ENCODE measurements at regions not wholly inside any gene's neighbourhood (a gene's known extent, or its start where the extent isn't known, plus 50 kb on each side); places are given as distances from the start of the nearest gene placed in this dataset.
"Not testable (repeated sequence)": the region's sequence is repeated elsewhere in the genome, so short reads cannot be mapped to it uniquely, and the experiment has no call there.

- Histone ChIP-seq H3K36me3 (no peaks in the 10 kb centered on the region), H3K9me3 (no peaks in the 10 kb centered on the region), H3K27ac (no peak overlapping the region), H3K4me1 (ENCODE audit: control insufficient read depth in 1 of 2, low read depth in 2 of 2) (no peaks in the 10 kb centered on the region), H3K27me3 (replicated peaks; ENCODE audit: insufficient read depth) (no peaks in the 10 kb centered on the region), H3K4me3 (no peak overlapping the region)
- TF ChIP-seq, protein P1, sequence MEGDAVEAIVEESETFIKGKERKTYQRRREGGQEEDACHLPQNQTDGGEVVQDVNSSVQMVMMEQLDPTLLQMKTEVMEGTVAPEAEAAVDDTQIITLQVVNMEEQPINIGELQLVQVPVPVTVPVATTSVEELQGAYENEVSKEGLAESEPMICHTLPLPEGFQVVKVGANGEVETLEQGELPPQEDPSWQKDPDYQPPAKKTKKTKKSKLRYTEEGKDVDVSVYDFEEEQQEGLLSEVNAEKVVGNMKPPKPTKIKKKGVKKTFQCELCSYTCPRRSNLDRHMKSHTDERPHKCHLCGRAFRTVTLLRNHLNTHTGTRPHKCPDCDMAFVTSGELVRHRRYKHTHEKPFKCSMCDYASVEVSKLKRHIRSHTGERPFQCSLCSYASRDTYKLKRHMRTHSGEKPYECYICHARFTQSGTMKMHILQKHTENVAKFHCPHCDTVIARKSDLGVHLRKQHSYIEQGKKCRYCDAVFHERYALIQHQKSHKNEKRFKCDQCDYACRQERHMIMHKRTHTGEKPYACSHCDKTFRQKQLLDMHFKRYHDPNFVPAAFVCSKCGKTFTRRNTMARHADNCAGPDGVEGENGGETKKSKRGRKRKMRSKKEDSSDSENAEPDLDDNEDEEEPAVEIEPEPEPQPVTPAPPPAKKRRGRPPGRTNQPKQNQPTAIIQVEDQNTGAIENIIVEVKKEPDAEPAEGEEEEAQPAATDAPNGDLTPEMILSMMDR (IDR thresholded peaks at IDR 0.05), result no peak
- ATAC-seq (ENCODE audit: insufficient number of reproducible peaks, low FRiP score, low read depth) (no peak), DNase-seq (ENCODE audit: low spot score) (no peak)
Observed at GRCh38 chr4:20151436-20151835, 100.3 kb upstream of the SLIT2 start.

DNA sequence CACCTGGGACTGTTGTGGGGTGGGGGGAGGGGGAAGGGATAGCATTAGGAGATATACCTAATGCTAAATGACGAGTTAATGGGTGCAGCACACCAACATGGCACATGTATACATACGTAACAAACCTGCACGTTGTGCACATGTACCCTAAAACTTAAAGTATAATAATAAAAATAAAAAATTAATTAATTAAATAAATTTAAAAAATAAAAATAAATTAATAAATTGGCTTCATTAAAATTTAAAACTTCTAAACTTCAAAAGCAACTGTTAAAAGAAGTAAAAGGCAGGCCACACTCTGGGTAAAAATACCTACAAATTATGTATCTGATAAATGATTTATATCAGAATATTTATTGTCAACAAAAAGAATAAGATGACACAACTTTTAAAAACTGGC is 102.6 kb upstream of the SLIT2 start:
- H3K4me1 ChIP-seq (ENCODE audit: control insufficient read depth in 1 of 2, low read depth in 2 of 2); H3K27me3 ChIP-seq (replicated peaks; ENCODE audit: insufficient read depth); DNase-seq (ENCODE audit: low spot score); ATAC-seq (ENCODE audit: insufficient number of reproducible peaks, low FRiP score, low read depth); H3K4me3 ChIP-seq; H3K9me3 ChIP-seq; H3K36me3 ChIP-seq; H3K27ac ChIP-seq: not testable (repeated sequence)

DNA sequence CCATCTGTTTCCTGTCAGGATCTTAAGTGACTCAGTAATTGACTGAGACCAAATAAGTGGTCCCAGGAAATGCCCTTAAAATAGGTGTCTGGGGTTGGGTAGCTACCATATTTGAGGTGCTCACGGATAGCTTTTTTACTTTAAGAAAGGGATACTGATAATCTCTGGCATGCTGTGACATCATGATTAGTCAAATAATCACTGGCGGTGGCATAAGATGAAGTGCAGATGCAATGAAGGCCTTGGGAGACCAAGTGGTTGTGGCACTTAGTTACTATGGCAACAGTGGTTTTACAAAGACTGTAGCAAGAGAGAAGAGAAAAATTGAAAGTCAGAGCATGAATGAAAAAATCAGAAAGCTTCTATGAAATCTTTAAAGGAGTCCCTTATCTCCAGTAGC is 114.5 kb upstream of the SLIT2 start:
- TF ChIP-seq, protein P1 (IDR thresholded peaks at IDR 0.05), result no peak
- Histone ChIP-seq H3K9me3 (no peaks in the 10 kb centered on the region), H3K27ac (no peak overlapping the region), H3K4me1 (ENCODE audit: control insufficient read depth in 1 of 2, low read depth in 2 of 2) (no peaks in the 10 kb centered on the region), H3K4me3 (no peak overlapping the region), H3K27me3 (replicated peaks; ENCODE audit: insufficient read depth) (no peaks in the 10 kb centered on the region), H3K36me3 (no peaks in the 10 kb centered on the region)
- DNase-seq (ENCODE audit: low spot score), result no peak
- no peak for ATAC-seq (ENCODE audit: insufficient number of reproducible peaks, low FRiP score, low read depth)

- Histone ChIP-seq H3K4me3 (no peak overlapping the region), H3K27ac (no peak overlapping the region)
- ATAC-seq (ENCODE audit: insufficient number of reproducible peaks, low FRiP score, low read depth), result no peak
Observed at GRCh38 chr4:20127626-20128025, 124.1 kb upstream of the SLIT2 start.

DNA sequence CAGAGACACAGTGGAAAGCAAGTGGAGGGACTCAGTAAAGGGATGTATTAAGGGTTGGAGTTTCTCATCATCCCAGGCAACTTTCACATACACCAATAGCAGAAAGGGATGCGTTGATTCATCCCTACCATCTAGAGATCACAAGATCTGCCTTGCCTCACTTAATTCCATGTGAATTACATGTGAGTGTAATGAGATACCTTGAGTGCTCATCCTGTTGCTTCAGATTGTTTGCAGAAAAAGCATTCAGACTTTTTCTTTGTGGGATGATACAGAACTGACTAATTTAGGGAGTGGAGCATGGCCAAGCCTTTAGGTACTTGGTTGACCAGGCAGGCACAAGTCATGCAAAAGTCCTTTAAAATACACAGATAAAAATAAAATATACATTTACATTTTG is 124.8 kb upstream of the SLIT2 start:
- Histone ChIP-seq H3K36me3 (no peaks in the 10 kb centered on the region), H3K9me3 (no peaks in the 10 kb centered on the region), H3K27me3 (replicated peaks; ENCODE audit: insufficient read depth) (no peaks in the 10 kb centered on the region), H3K4me3 (no peak overlapping the region), H3K4me1 (ENCODE audit: control insufficient read depth in 1 of 2, low read depth in 2 of 2) (no peaks in the 10 kb centered on the region), H3K27ac (no peak overlapping the region)
- TF ChIP-seq, protein P1 (IDR thresholded peaks at IDR 0.05), result no peak
- ATAC-seq (ENCODE audit: insufficient number of reproducible peaks, low FRiP score, low read depth), result no peak
- DNase-seq (ENCODE audit: low spot score), result no peak

More at GRCh38 chr4:20127626-20128025, 124.1 kb upstream of the SLIT2 start:
- no peak for DNase-seq (ENCODE audit: low spot score)
- Histone ChIP-seq H3K36me3 (no peaks in the 10 kb centered on the region), H3K27me3 (replicated peaks; ENCODE audit: insufficient read depth) (no peaks in the 10 kb centered on the region), H3K9me3 (no peaks in the 10 kb centered on the region), H3K4me1 (ENCODE audit: control insufficient read depth in 1 of 2, low read depth in 2 of 2) (no peaks in the 10 kb centered on the region)
- TF ChIP-seq, protein P1 (IDR thresholded peaks at IDR 0.05), result no peak

DNA sequence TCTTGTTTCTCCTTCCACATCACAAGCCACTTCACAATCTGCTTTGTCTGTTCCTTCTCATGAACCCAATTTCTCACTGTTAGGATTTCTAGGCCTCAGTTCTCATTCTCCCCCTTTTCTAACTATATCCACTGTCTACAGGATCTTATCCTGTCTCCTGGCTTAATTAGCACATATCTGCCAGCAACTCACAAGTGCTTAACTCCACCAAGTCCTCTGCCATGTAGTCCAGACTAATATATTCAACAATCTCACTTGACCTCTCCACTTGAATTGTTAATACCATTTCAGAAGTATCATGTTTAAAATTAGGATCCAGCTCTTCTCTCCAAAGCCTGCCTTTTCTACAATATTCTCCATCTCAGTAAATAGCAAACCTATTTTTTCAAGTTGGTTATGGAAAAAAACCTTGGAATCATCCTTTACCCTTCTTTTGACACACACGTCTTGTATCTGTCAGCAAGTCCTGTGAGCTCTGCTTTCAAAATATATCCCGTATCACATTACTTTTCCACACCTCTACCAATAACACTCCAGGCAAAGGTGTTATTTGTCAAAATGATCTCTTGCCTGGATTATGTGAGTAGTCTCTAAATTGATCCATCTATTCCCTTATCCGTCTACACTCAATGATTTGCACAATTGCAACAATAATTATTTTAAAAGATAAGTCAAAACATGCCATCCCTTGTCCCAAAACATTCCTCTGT is 127.2 kb upstream of the SLIT2 start:
- TF ChIP-seq, protein P1 (IDR thresholded peaks at IDR 0.05), result no peak
- H3K4me3 ChIP-seq, result no peak overlapping the region
- no peaks in the 10 kb centered on the region for H3K36me3 ChIP-seq
- H3K27ac ChIP-seq, result no peak overlapping the region
- H3K4me1 ChIP-seq (ENCODE audit: control insufficient read depth in 1 of 2, low read depth in 2 of 2), result no peaks in the 10 kb centered on the region
- ATAC-seq (ENCODE audit: insufficient number of reproducible peaks, low FRiP score, low read depth) (no peak), DNase-seq (ENCODE audit: low spot score) (no peak)
- no peaks in the 10 kb centered on the region for H3K27me3 ChIP-seq (replicated peaks; ENCODE audit: insufficient read depth)
- H3K9me3 ChIP-seq, result no peaks in the 10 kb centered on the region
